ENCODE measurements at regions not wholly inside any gene's neighbourhood (a gene's known extent, or its start where the extent isn't known, plus 50 kb on each side); places are given as distances from the start of the nearest gene placed in this dataset.

GRCh38 chr11:82676483-82677094 lies 57.1 kb downstream of the FAM181B start:
- no peak overlapping the region for H3K4me3 Mint-ChIP-seq
- peaks cover 4% of the 10 kb centered on the region for H3K36me3 Mint-ChIP-seq (ENCODE audit: low read depth)
- no peak overlapping the region for H3K27ac Mint-ChIP-seq
- no peaks in the 10 kb centered on the region for H3K27me3 Mint-ChIP-seq (ENCODE audit: low read depth, poor library complexity)
- H3K4me1 Mint-ChIP-seq: peaks cover 16% of the 10 kb centered on the region
- DNase-seq: no peak
- H3K9me3 Mint-ChIP-seq: peaks cover 27% of the 10 kb centered on the region
- TF ChIP-seq CTCF (IDR thresholded peaks at IDR 0.05): peak; percentile 22

GRCh38 chr11:82675838-82676237 lies 57.8 kb downstream of the FAM181B start:
- peaks cover 16% of the 10 kb centered on the region for H3K4me1 Mint-ChIP-seq
- no peaks in the 10 kb centered on the region for H3K27me3 Mint-ChIP-seq (ENCODE audit: low read depth, poor library complexity)
- no peak overlapping the region for H3K4me3 Mint-ChIP-seq
- no peak for DNase-seq
- TF ChIP-seq CTCF (IDR thresholded peaks at IDR 0.05): no peak
- peaks cover 19% of the 10 kb centered on the region for H3K9me3 Mint-ChIP-seq
- no peak overlapping the region for H3K27ac Mint-ChIP-seq
- peaks cover 4% of the 10 kb centered on the region for H3K36me3 Mint-ChIP-seq (ENCODE audit: low read depth)

DNA sequence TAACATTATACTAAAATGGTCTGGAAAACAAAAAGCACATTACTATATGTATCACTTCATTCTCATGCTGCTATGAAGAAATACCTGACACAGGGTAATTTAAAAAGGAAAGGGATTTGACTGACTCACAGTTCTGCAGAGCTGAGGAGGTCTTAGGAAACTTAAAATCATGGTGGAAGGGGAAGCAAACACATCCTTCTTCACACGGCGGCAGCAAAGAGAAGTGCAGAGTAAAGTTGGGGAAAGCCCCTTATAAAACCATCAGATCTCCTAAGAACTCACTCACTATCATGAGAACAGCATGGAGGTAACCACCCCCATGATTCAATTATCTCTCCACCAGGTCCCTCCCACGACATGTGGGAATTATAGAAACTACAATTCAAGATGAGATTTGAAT lies 60.0 kb downstream of the FAM181B start:
- no peak overlapping the region for H3K27ac Mint-ChIP-seq
- no peak for TF ChIP-seq CTCF (IDR thresholded peaks at IDR 0.05)
- peaks cover 15% of the 10 kb centered on the region for H3K9me3 Mint-ChIP-seq
- H3K4me1 Mint-ChIP-seq: peaks cover 16% of the 10 kb centered on the region
- H3K27me3 Mint-ChIP-seq (ENCODE audit: low read depth, poor library complexity): no peaks in the 10 kb centered on the region
- no peak overlapping the region for H3K4me3 Mint-ChIP-seq
- no peak for DNase-seq
- H3K36me3 Mint-ChIP-seq (ENCODE audit: low read depth): no peaks in the 10 kb centered on the region

DNA sequence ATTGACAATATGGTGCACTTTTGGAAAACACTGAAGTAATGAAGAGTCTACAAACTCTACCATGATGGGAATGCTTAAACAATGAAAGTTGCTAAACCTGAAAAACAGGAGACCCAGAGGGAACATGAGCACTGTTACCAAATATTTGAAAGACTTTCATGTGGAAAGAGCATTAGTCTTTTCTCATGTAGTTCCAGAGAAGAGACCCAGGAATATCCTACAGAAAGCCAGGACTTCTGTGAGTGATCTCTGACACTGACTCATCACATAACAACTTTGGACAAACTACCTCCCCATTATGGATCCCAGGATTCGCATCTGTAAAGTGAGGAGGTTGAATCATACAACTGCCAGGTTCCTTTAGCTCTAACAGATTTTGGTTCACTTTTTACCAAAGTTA lies 62.2 kb downstream of the FAM181B start:
- Mint-ChIP-seq H3K4me3 (no peak overlapping the region), H3K27ac (no peak overlapping the region), H3K27me3 (ENCODE audit: low read depth, poor library complexity) (peaks cover 3% of the 10 kb centered on the region), H3K9me3 (peaks cover 12% of the 10 kb centered on the region), H3K36me3 (ENCODE audit: low read depth) (no peaks in the 10 kb centered on the region), H3K4me1 (peaks cover 16% of the 10 kb centered on the region)
- no peak for TF ChIP-seq CTCF (IDR thresholded peaks at IDR 0.05)
- DNase-seq: no peak

DNA sequence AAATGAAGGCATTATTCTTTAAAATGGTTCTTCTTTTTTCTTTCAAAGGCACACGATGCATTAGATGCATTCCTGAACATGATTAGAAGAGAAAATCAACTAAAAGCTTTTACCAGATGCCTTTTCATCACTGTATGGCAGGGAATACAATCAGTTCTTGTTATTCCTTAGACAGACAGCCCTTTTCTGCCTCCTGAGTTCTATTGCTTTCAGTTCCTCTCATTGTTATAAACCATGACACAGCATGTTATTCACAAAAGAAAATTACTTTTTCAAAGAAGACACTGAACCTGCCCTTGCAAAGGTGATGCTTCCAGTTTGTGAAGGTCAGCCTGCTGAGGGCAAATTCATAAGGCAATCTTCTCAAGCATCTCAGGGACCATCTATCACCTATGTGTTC lies 70.1 kb downstream of the FAM181B start:
- Mint-ChIP-seq H3K36me3 (ENCODE audit: low read depth) (no peaks in the 10 kb centered on the region), H3K4me3 (no peak overlapping the region), H3K4me1 (no peaks in the 10 kb centered on the region), H3K27ac (no peak overlapping the region), H3K9me3 (peaks cover under 1% of the 10 kb centered on the region), H3K27me3 (ENCODE audit: low read depth, poor library complexity) (peaks cover 9% of the 10 kb centered on the region)
- TF ChIP-seq CTCF (IDR thresholded peaks at IDR 0.05): no peak
- DNase-seq: no peak

DNA sequence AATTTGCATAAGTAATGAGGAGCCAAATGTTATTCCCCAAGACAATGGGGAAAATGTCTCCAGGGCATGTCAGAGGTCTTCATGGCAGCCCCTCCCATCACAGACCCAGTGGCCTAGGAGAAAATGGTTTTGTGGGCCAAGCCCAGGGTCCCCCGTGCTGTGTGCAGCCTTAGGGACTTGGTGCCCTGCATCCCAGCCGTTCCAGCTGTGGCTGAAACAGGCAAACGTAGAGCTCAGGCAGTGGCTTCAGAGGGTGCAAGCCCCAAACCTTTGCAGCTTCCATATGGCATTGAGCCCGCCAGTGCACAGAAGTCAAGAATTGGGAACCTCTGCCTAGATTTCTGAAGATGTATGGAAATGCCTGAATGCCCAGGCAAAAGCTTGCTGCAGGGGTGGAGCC lies 79.9 kb downstream of the FAM181B start:
- DNase-seq: no peak
- H3K9me3 Mint-ChIP-seq: peaks cover 6% of the 10 kb centered on the region
- no peak for TF ChIP-seq CTCF (IDR thresholded peaks at IDR 0.05)
- no peaks in the 10 kb centered on the region for H3K4me1 Mint-ChIP-seq
- H3K27ac Mint-ChIP-seq: no peak overlapping the region
- peaks cover 3% of the 10 kb centered on the region for H3K27me3 Mint-ChIP-seq (ENCODE audit: low read depth, poor library complexity)
- H3K4me3 Mint-ChIP-seq: no peak overlapping the region
- no peaks in the 10 kb centered on the region for H3K36me3 Mint-ChIP-seq (ENCODE audit: low read depth)

Data from nephron progenitor cell (in vitro differentiated cells).